Body of pancreas (tissue), 4 donors: ENCODE measurements at regions not wholly inside any gene's neighbourhood (a gene's known extent, or its start where the extent isn't known, plus 50 kb on each side); places are given as distances from the start of the nearest gene placed in this dataset.

ENCODE experiments used
- POLR2A ChIP-seq, 3 donors: fragments of 450-650 bp; IDR thresholded peaks; one replicate each; pipeline ENCODE4 v1.6.1; 2016; ENCODE audit warnings: antibody characterized with exemption in 3 of 3, mild to moderate bottlenecking in 2 of 3
- TF ChIP-seq, protein P1 (sequence below), 7 experiments: fragments of 450-650 bp in 4 of 7; fragments of 200-600 bp in 3 of 7; sonication (generic) in 3 of 7; IDR thresholded peaks; one replicate each; pipeline ENCODE4 v1.5.1; 2016 to 2019; ENCODE audit warnings: antibody characterized with exemption in 7 of 7

- TF ChIP-seq, protein P1, sequence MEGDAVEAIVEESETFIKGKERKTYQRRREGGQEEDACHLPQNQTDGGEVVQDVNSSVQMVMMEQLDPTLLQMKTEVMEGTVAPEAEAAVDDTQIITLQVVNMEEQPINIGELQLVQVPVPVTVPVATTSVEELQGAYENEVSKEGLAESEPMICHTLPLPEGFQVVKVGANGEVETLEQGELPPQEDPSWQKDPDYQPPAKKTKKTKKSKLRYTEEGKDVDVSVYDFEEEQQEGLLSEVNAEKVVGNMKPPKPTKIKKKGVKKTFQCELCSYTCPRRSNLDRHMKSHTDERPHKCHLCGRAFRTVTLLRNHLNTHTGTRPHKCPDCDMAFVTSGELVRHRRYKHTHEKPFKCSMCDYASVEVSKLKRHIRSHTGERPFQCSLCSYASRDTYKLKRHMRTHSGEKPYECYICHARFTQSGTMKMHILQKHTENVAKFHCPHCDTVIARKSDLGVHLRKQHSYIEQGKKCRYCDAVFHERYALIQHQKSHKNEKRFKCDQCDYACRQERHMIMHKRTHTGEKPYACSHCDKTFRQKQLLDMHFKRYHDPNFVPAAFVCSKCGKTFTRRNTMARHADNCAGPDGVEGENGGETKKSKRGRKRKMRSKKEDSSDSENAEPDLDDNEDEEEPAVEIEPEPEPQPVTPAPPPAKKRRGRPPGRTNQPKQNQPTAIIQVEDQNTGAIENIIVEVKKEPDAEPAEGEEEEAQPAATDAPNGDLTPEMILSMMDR (IDR thresholded peaks at IDR 0.05), result no peak
- TF ChIP-seq POLR2A (IDR thresholded peaks at IDR 0.05), result no peak
Measured at GRCh38 chr3:64760258-64760657, 72.5 kb upstream of the ADAMTS9 start.
